Retinal pigment epithelial cell (primary cell): ENCODE measurements at regions not wholly inside any gene's neighbourhood (a gene's known extent, or its start where the extent isn't known, plus 50 kb on each side); places are given as distances from the start of the nearest gene placed in this dataset.
A peak's percentile ranks its signal among the peaks of the same experiment; 100 is the strongest.

ENCODE experiments used
- DNase-seq: peaks from one replicate; pipeline ENCODE4 v3.0.0-alpha.2; 2010; ENCODE audit warnings: low read depth
- H3K4me3 ChIP-seq: 2 replicates; pipeline ENCODE4 v1.5.1; 2011; ENCODE audit warnings: mild to moderate bottlenecking, low read length, control low read depth, moderate library complexity
- CTCF ChIP-seq: conservative IDR thresholded peaks from 2 replicates; pipeline ENCODE4 v1.5.1; 2011; ENCODE audit warnings: low read depth, low read length, control low read depth, inconsistent platforms

- H3K4me3 ChIP-seq: no peak overlapping the region
- no peak for TF ChIP-seq CTCF
- DNase-seq: peak; percentile 45
These were observed 264.6 kb upstream of the HAND2 start for GRCh38 chr4:173794662-173795061.

- TF ChIP-seq CTCF: no peak
- no peak overlapping the region for H3K4me3 ChIP-seq
- DNase-seq: no peak
These were observed 264.0 kb upstream of the HAND2 start for GRCh38 chr4:173793937-173794510.

GRCh38 chr4:173782660-173783059, 252.6 kb upstream of the HAND2 start:
- TF ChIP-seq CTCF: no peak
- DNase-seq: no peak
- no peak overlapping the region for H3K4me3 ChIP-seq

- DNase-seq: no peak
- H3K4me3 ChIP-seq: no peak overlapping the region
- TF ChIP-seq CTCF: no peak
These were observed 247.9 kb upstream of the HAND2 start for GRCh38 chr4:173777921-173778320.

- no peak for DNase-seq
- TF ChIP-seq CTCF: no peak
- no peak overlapping the region for H3K4me3 ChIP-seq
These were observed 247.4 kb upstream of the HAND2 start for GRCh38 chr4:173777421-173777820.

GRCh38 chr4:173769568-173769967, 239.5 kb upstream of the HAND2 start:
- no peak overlapping the region for H3K4me3 ChIP-seq
- no peak for DNase-seq
- no peak for TF ChIP-seq CTCF

GRCh38 chr4:173767650-173768049, 237.6 kb upstream of the HAND2 start:
- TF ChIP-seq CTCF: no peak
- no peak for DNase-seq
- H3K4me3 ChIP-seq: no peak overlapping the region
